HEK293T (cell line): ENCODE measurements at regions not wholly inside any gene's neighbourhood (a gene's known extent, or its start where the extent isn't known, plus 50 kb on each side); places are given as distances from the start of the nearest gene placed in this dataset.

Experiments
- ELF4 ChIP-seq: fragments of 450-650 bp; IDR thresholded peaks from 2 replicates; pipeline ENCODE4 v1.6.1; 2017; ENCODE audit warnings: antibody characterized with exemption
- SP1 ChIP-seq: fragments of 450-650 bp; IDR thresholded peaks from 2 replicates; pipeline ENCODE4 v1.6.1; 2017
- SUZ12 ChIP-seq: fragments of 450-650 bp; IDR thresholded peaks from 2 replicates; pipeline ENCODE4 v1.6.1; 2016; ENCODE audit warnings: mild to moderate bottlenecking
- TARDBP ChIP-seq: fragments of 450-650 bp; IDR thresholded peaks from 2 replicates; pipeline ENCODE4 v1.6.1; 2016

GRCh38 chr2:8139668-8140200 lies 542.1 kb upstream of the ID2 start:
- TF ChIP-seq TARDBP, result no peak
- TF ChIP-seq ELF4, result no peak
- TF ChIP-seq SUZ12, result no peak
- TF ChIP-seq SP1, result no peak
